NCI-H2107 treated with DMSO at 0.1 percent for 48 hours (cell line): ENCODE measurements at regions not wholly inside any gene's neighbourhood (a gene's known extent, or its start where the extent isn't known, plus 50 kb on each side); places are given as distances from the start of the nearest gene placed in this dataset.

Experiments
- DNase-seq: peaks from one replicate; lab custom pipeline; 2025; ENCODE audit not compliant: unreplicated experiment; lab: John Stamatoyannopoulos, UW

DNA sequence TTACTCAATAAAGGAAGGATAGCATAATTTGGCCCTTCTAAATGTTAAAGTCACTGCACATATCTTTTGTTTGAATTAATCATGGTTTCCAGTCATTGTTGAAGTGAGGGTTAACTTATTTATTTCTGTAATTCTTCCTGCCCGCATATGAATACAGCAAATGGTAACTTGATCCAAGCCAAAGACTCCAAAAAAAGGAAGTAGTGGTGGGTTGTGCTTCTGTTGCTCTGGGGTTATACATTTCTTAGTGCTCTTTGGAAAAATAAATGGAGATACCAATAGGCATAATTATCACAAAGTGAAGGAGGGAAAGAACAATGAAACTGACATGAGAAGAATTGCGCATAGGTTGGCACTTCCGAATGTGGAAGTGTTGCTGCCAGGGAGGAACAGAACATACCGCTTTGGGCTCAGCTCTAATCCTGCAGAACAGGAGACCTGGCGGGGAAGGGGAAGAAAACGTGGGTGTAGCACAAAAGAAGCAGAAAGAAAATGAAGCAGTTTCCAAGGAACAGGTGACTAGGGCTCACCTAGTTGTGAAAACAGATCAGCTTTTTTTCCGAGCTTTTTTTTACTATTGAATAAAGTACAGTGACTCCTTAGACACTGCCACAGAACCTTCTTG is 69.7 kb upstream of the TAF11L2 start:
- no peak for DNase-seq

DNA sequence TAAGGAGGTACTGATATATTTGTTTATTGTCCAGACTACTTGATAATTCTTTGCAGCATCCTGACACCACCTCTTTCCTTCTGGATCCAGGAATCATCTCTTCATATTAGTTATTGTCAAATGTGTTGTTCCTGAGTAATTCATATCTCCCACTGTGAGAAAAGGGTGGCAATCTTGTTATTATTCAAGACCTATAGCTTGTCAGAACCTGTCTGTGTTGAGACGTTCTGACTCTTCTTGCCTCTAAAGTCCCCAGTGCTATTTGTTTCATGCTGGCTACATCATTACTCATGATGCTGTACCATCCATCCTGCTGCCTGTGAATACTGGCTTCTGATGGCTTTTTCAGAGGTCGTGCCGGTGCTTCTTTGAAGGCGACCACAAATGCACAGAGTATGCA is 68.7 kb upstream of the TAF11L2 start:
- no peak for DNase-seq

DNA sequence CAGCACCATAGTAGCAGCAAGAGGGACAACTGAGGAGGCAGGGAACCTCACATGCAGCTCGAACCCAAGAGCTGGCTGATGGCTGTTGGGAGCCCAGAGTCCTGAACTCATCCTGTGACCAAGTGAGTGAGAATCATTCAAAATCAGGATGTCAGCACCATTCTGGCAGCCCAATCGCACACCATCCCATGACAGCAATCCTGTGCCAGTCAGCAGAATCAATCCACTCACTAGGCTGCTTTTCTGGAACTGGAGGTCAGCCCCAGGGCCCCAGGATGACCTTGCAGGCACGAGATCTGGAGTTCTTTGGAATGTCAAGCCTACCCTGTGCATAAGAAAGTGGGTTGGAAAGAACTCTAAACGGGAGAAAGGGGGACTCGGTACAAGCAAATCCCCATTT is 67.8 kb upstream of the TAF11L2 start:
- no peak for DNase-seq

DNA sequence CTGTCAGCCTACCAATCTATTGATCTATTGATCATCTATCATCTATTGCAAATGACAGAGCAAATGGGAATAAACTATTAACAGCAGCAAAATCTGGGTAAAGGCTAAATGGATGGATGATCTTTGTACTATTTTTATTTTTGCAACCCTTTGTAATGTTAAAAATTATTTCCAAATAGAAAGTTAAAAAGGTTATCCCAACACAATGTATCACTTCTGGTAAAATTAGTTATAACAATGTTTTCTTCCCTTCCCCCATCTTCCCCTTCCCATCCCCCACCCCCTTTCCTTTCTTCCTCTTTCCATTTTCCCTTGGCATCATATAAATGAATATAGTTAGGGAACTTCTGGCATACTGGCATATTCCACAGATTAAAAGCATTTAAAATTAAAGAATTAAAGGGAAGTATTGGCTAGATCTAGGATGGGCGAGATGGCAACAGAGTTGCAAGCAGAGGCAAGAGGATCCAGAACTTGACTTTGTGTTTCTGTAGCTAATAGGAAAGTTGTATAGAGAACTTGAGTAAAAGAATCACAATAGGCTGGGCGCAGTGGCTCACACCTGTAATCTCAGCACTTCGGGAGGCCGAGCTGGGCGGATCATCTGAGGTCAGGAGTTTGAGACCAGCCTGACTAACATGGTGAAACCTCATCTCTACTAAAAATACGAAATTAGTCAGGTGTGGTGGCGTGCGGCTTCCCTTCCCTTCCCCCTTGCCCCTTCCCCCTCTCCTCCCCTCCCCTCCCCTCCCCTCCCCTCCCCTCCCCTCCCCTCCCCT is 66.6 kb upstream of the TAF11L2 start:
- no peak for DNase-seq

DNA sequence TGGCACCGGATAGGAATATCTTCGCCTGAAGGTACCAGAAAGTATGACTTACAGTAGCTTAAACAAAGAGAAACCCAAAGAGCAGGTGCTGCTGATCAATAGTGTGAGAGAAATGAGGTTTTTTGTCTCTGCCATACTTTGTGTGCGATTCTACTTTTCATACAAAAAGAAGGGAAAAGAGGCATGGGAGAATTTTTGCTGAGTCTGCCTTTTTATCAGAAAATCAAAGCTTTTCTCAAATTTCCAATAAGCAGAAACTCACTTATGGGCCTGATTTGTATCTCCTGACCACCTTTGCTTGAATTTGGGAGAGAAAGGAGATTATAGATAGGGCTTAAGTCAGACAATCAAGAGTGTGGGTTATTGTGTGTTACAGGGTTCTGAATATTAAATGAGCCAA is 65.5 kb upstream of the TAF11L2 start:
- no peak for DNase-seq

DNA sequence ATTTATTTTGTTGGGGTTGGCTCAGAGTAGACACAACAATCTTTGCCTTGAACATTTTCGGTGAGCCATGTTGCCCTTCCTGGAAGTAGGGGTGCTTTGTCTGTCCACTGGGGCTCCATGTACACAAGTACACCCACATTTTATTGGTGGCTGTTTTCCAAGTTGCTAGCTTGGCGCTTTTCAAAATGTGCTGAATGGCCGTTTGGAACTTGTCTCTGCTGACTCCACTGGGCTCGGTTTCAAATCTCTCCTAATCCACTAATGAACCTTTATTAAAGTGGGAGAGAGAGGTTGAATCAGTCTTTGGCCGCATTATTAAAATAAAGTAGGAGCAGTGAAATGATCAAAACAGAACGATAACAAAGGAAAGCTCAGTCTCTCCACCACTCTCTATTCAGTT is 64.6 kb upstream of the TAF11L2 start:
- DNase-seq = no peak

DNA sequence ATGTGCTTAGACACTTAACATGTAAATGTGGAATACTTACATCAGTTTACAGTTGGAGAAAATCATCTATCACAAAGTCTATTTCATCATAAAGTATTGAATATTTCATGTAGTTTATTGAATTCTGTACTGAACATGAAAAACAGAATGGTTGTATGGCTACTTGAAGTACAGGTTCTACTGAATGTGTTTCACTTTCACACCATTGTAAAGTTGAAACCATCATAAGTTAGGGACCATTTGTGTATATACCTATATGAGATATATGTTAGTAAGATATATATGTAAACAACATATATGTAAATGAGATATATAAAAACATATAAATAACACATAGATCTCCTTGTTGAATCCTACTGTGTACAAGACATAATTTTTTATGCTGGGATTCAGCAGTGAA is 63.0 kb upstream of the TAF11L2 start:
- no peak for DNase-seq

DNA sequence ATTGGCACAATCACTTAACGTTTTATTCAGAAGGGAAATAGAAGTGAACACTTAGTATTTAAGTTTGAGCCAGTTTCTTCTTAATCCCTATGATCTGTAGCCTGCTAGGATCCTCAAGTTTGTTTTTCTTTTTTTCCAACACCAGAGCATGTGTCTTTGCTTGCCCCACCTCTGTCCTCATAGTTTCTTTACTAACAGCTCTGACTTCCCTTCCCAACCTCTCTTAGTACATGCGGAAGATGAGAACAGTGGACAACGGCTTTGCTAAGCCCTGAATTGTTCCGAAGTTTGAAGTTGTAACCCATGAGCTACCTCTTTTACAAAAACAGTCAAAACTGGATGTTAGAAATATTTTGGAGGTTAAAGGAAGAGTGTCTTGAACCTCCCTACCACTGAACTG is 61.7 kb upstream of the TAF11L2 start:
- no peak for DNase-seq

DNA sequence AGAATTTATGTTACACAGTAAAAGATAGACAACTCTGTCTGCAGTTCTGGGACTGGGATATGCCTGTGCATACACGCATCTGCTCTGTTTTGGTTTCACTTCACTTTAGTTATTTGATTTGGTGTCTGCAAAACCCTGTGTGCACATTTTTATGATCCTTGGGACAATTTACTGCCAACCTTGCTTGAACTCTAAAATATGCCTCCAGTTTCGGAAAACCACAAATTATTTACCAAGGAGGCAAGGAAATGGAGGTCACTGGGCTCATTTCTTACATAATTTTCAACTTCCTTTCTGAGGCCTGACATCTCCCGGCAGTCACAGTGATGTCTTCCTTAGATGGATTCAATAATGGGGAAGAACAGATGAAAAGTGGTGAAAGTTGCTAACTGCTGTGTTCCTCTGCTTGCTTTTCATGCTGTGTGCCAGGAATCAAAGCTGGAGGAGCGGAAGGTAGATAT is 61.2 kb upstream of the TAF11L2 start:
- no peak for DNase-seq

DNA sequence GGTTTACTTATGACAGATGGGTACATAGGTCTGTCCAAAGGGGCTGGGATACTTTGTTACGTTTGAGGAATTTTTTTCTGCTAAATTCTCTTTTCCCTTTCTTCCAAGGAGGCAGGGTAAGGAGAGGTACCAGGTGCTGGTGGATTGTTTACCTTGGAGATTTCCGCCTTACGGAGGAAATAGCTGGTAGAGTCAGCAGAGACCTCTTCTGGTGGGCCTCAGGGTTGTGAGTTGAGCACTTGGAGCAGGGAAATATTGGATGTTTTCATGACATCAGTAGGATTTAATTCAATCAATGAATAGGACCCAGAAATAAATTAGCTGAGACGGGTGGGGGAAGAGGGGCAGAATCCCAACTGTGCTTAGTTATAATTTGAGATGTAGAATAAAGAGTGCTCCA is 60.0 kb upstream of the TAF11L2 start:
- no peak for DNase-seq

DNA sequence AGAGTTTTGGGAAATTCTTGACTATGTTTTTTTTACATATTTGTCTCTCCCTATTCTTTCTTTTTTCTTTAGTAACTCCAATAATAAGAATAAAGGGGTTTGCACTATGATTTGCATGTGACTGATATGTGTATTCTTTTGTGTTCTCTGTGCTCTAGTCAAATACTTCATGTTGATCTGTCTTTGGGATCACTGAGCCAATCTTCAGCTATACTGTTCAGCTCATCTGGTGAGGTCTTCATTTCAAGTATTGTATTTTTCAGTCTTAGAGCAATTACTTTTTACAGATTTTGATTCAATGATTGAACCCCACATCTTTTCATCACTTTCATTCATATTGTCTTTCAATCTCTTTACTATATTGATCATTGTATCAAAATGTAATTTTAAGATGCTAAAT is 58.1 kb upstream of the TAF11L2 start:
- no peak for DNase-seq

DNA sequence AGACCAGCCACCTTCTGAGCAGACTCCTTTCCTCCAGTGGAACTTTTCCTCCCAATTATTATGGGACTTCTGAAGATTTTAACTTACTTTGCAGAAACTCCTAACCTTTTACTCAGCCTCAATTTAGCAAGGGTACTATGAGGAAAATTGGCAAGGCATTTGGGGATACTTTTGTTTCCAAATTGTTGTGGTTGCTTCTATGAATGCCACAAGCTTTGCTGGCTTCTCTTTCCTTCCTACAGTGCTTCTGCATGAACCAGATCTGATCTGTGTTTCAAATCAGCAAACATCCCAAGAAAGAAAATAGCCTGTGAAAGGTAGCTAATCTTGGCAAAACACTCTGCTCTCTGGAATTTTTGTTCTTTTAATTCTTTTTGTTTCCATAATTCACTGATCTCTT is 57.3 kb upstream of the TAF11L2 start:
- no peak for DNase-seq

DNA sequence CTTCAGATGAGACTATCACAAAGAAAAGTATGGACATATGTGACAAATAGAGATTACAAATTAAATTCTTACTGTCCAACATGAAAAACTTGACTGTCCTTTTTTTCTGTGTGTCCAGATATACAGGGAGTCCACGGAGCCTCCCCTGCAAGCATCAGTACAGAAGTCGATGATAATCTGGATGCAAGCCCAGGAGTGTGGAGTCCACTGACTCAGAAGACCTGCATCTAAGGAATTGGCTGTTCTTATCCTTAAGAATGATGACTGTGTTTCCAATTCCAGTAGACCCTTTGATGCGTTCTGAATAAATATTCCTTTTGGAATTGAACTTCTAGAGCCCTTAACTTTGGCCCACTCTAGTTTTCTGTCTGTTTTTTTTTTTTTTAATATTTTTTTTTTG is 56.7 kb upstream of the TAF11L2 start:
- no peak for DNase-seq

DNA sequence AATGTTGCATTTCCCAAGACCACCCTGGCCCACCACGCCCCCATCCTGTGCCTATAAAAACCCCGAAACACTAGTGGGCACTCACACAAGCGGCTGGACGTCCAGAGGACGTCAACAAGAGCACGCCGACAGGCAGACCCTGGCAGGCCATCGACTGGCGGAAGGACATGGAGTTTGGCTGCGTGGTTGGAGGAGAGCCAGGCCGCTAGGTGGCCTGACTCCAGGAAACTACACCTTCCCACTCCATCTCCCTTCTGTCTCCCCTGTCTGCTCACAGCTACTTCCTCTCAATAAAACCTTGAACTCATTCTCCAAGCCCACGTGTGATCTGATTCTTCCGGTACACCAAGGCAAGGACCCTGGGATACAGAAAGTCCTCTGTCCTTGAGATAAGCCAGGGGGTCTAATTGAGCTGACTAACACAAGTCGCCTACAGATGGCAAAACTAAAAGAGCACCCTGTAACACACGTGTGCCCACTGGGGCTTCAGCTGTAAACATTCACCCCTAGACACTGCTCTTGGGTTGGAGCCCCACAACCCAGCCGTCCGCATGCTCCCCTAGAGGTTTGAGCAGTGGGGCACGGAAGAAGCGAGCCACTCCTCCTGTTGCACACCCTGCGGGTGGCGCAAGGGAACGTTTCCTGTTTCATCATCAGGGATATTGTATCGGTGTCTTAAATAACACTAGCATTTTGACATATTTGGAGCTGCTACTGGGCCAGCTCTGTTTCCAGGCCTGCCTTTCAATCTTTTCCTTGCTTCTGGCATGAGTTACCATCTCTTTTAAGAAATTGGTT is 54.5 kb upstream of the TAF11L2 start:
- no peak for DNase-seq

DNA sequence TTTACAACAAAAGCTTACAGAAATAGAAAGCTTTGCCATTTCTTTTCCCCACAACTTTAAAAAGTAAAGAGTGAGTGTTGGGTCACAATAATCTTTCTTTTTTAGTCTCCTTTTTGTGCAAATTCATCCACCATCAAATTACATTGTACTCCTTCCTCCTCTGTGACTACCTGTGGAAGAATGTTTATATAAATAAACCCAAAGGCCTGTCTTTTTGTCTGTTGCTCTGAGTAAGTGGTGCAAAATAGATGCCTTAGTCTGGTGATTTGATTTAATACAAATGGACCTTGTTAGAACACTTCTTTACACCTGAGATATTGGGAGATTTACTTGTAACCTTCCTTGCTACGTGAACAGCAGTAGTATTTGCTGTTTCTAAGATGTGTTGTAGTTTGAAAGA is 53.5 kb upstream of the TAF11L2 start:
- no peak for DNase-seq

DNA sequence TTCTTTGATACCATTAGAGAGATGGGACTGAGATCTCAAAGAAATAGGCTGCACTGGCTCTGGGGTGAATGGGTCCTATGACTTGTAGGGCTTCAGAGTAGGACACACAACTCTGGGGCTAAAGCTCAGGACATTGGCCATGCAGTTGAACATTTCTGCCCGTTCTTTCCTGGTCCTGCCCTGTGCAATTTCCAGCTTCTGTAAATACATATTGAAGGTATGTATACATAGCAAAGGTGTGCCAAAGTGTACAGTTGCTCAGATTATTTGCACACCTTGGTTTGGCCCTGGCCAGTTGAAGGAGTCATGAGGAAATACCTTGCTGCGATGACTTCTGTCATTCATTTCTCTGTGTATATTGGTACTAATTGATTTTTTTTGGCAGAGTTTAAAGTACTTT is 52.8 kb upstream of the TAF11L2 start:
- DNase-seq = no peak
